T-cell (primary cell): ENCODE measurements at regions not wholly inside any gene's neighbourhood (a gene's known extent, or its start where the extent isn't known, plus 50 kb on each side); places are given as distances from the start of the nearest gene placed in this dataset.

Experiments
- ATAC-seq, 4 experiments: fragments of 200-7000 bp in 3 of 4; fragments of 150-1000 bp in 1 of 4; cut with Tn5 transposase; replicated peaks in 1 of 4; 1 replicate in 3 of 4; 2 replicates in 1 of 4; pipeline ENCODE4 v1.10.0; 2021; ENCODE audit warnings: moderate library complexity in 3 of 4, mild to moderate bottlenecking in 2 of 4, moderate number of reproducible peaks in 1 of 4
- CTCF ChIA-PET, 2 donors: fragments of 300-600 bp; sonication (Branson Sonifier 250); formaldehyde crosslinking; loops; one replicate each; lab custom pipeline; 2022; ENCODE audit warnings: antibody characterized with exemption in 2 of 2; lab: Charles Lee
- POLR2A ChIA-PET, 2 donors: fragments of 300-600 bp; sonication (Branson Sonifier 250); formaldehyde crosslinking; loops; one replicate each; lab custom pipeline; 2022; ENCODE audit warnings: antibody characterized with exemption in 2 of 2; lab: Charles Lee
- DNase-seq, 35 experiments: peaks; one replicate each; pipeline versions ENCODE4 v3.0.0 to v3.0.0-alpha.2; 2013 to 2023
- H3K27ac ChIP-seq: one replicate; pipeline ENCODE4 v1.5.1; 2013; ENCODE audit warnings: low read length
- H3K27me3 ChIP-seq, 2 experiments: replicated peaks in 1 of 2; 1 replicate in 1 of 2; 2 replicates in 1 of 2; pipeline versions ENCODE4 v1.6.1 to v1.7.0; 2013; ENCODE audit warnings: low read length in 1 of 2, mixed read lengths in 1 of 2; ENCODE audit not compliant: control insufficient read depth in 2 of 2, insufficient read depth in 2 of 2; ENCODE audit errors: extremely low read depth in 1 of 2
- H3K36me3 ChIP-seq, 2 donors: 1 replicate in 1 of 2; 2 replicates in 1 of 2; pipeline versions ENCODE4 v1.6.1 to v1.7.0; 2013; ENCODE audit warnings: low read length in 1 of 2; ENCODE audit not compliant: control insufficient read depth in 2 of 2, insufficient read depth in 1 of 2; ENCODE audit errors: extremely low read depth in 1 of 2
- H3K4me1 ChIP-seq, 2 experiments: 1 replicate in 1 of 2; 2 replicates in 1 of 2; pipeline versions ENCODE4 v1.6.1 to v1.7.0; 2013; ENCODE audit warnings: low read length in 2 of 2, mixed read lengths in 1 of 2; ENCODE audit not compliant: insufficient read depth in 2 of 2, control insufficient read depth in 1 of 2; ENCODE audit errors: extremely low read depth in 1 of 2
- H3K4me3 ChIP-seq, 2 donors: 1 replicate in 1 of 2; 2 replicates in 1 of 2; pipeline versions ENCODE4 v1.5.1 to v1.7.0; 2013; ENCODE audit warnings: mild to moderate bottlenecking in 2 of 2, low read length in 1 of 2, moderate library complexity in 1 of 2; ENCODE audit not compliant: control insufficient read depth in 1 of 2; ENCODE audit errors: extremely low read depth in 1 of 2
- H3K9me3 ChIP-seq: 2 replicates; pipeline ENCODE4 v1.7.0; 2013
- H3K27ac Mint-ChIP-seq, 2 donors: one replicate each; pipeline ENCODE4 v1.8.0; 2020 to 2021; ENCODE audit warnings: mild to moderate bottlenecking in 2 of 2, mixed read lengths in 2 of 2
- H3K27me3 Mint-ChIP-seq, 2 donors: one replicate each; pipeline ENCODE4 v1.8.0; 2021 to 2022; ENCODE audit warnings: mixed read lengths in 2 of 2
- H3K36me3 Mint-ChIP-seq: one replicate; pipeline ENCODE4 v1.8.0; 2021; ENCODE audit warnings: mixed read lengths
- H3K4me1 Mint-ChIP-seq, 3 donors: one replicate each; pipeline ENCODE4 v1.8.0; 2020 to 2022; ENCODE audit warnings: mixed read lengths in 3 of 3, mild to moderate bottlenecking in 1 of 3
- H3K4me3 Mint-ChIP-seq, 3 donors: one replicate each; pipeline ENCODE4 v1.8.0; 2020 to 2022; ENCODE audit warnings: mild to moderate bottlenecking in 3 of 3, mixed read lengths in 3 of 3, moderate library complexity in 3 of 3
- H3K9me3 Mint-ChIP-seq, 3 donors: one replicate each; pipeline ENCODE4 v1.8.0; 2020 to 2022; ENCODE audit warnings: mixed read lengths in 3 of 3
- WGBS: methylation state at CpG from one replicate; pipeline ENCODE4 v1.1.5; 2013; ENCODE audit warnings: missing lambda C conversion rate; ENCODE audit not compliant: insufficient coverage; 5-methylcytosine and 5-hydroxymethylcytosine counted together

GRCh38 chr22:25485626-25486545, 78.6 kb upstream of the GRK3 start:
- POLR2A ChIA-PET: interaction anchor here in 1 of 2 donors (0.6 kb wide), 1 partner anchor 8 kb away, joined by 3 read pairs; no protein-coding TSS in a partner anchor
- H3K4me3 ChIP-seq: no peak overlapping the region
- no peaks in the 10 kb centered on the region for H3K27me3 ChIP-seq
- H3K9me3 ChIP-seq: no peaks in the 10 kb centered on the region
- no peak overlapping the region for H3K27ac Mint-ChIP-seq
- H3K4me3 Mint-ChIP-seq: no peak overlapping the region
- H3K9me3 Mint-ChIP-seq: peaks cover 0 to 5% (median 2%) of the 10 kb centered on the region in 3 donors
- no peak overlapping the region for H3K27ac ChIP-seq
- ATAC-seq: no peak
- CTCF ChIA-PET: no interaction called here
- H3K27me3 Mint-ChIP-seq: no peaks in the 10 kb centered on the region
- no peaks in the 10 kb centered on the region for H3K4me1 Mint-ChIP-seq
- DNase-seq: no peak
- H3K4me1 ChIP-seq: no peaks in the 10 kb centered on the region
- peaks cover 0 to 22% of the 10 kb centered on the region in 2 donors for H3K36me3 ChIP-seq
- H3K36me3 Mint-ChIP-seq: peaks cover 27% of the 10 kb centered on the region
- 85% methylated on average over 5 of the region's 7 CpGs for WGBS

GRCh38 chr22:25487508-25487907, 77.0 kb upstream of the GRK3 start:
- H3K4me3 Mint-ChIP-seq: no peak overlapping the region
- H3K9me3 ChIP-seq: no peaks in the 10 kb centered on the region
- peaks cover 0 to 22% of the 10 kb centered on the region in 2 donors for H3K36me3 ChIP-seq
- H3K9me3 Mint-ChIP-seq: peaks cover 0 to 5% (median 2%) of the 10 kb centered on the region in 3 donors
- H3K27me3 Mint-ChIP-seq: no peaks in the 10 kb centered on the region
- no peaks in the 10 kb centered on the region for H3K4me1 Mint-ChIP-seq
- no peak for DNase-seq
- H3K4me1 ChIP-seq: no peaks in the 10 kb centered on the region
- ChIA-PET CTCF (no interaction called here), POLR2A (no interaction called here)
- peaks cover 16% of the 10 kb centered on the region for H3K36me3 Mint-ChIP-seq
- H3K27ac ChIP-seq: no peak overlapping the region
- no peak overlapping the region for H3K4me3 ChIP-seq
- peaks cover 0 to under 1% of the 10 kb centered on the region in 2 experiments for H3K27me3 ChIP-seq
- no peak for ATAC-seq
- H3K27ac Mint-ChIP-seq: no peak overlapping the region
- 93% methylated on average over 6 of the region's 6 CpGs for WGBS

GRCh38 chr22:25488244-25489020, 76.0 kb upstream of the GRK3 start:
- POLR2A ChIA-PET: no interaction called here
- H3K27ac Mint-ChIP-seq: no peak overlapping the region

GRCh38 chr22:25489947-25490346, 74.5 kb upstream of the GRK3 start:
- ATAC-seq: no peak
- H3K36me3 Mint-ChIP-seq: peaks cover 11% of the 10 kb centered on the region

More at GRCh38 chr22:25488244-25489020, 76.0 kb upstream of the GRK3 start:
- CTCF ChIA-PET: no interaction called here
- H3K27me3 ChIP-seq: peaks cover 0 to 9% of the 10 kb centered on the region in 2 experiments
- H3K36me3 ChIP-seq: peaks cover 0 to 22% of the 10 kb centered on the region in 2 donors
- ATAC-seq (no peak), DNase-seq (no peak)
- no peak overlapping the region for H3K4me3 ChIP-seq
- no peaks in the 10 kb centered on the region for H3K9me3 ChIP-seq
- H3K4me1 ChIP-seq: no peaks in the 10 kb centered on the region
- no CpG with 5 or more reads among the region's 3 CpGs for WGBS
- no peak overlapping the region for H3K4me3 Mint-ChIP-seq
- H3K4me1 Mint-ChIP-seq: no peaks in the 10 kb centered on the region
- H3K36me3 Mint-ChIP-seq: peaks cover 16% of the 10 kb centered on the region
- peaks cover 0 to 2% of the 10 kb centered on the region in 2 donors for H3K27me3 Mint-ChIP-seq
- H3K27ac ChIP-seq: no peak overlapping the region
- H3K9me3 Mint-ChIP-seq: peaks cover 0 to 5% (median 2%) of the 10 kb centered on the region in 3 donors

GRCh38 chr22:25490896-25491295, 73.6 kb upstream of the GRK3 start:
- H3K27ac ChIP-seq: no peak overlapping the region
- Mint-ChIP-seq H3K27me3 (peaks cover 0 to 16% of the 10 kb centered on the region in 2 donors), H3K27ac (no peak overlapping the region), H3K4me1 (no peaks in the 10 kb centered on the region), H3K36me3 (peaks cover 7% of the 10 kb centered on the region), H3K9me3 (peaks cover 0 to 5% (median 2%) of the 10 kb centered on the region in 3 donors), H3K4me3 (no peak overlapping the region)
- peaks cover 0 to 14% of the 10 kb centered on the region in 2 experiments for H3K27me3 ChIP-seq
- DNase-seq (no peak), ATAC-seq (no peak)
- H3K36me3 ChIP-seq: peaks cover 0 to 5% of the 10 kb centered on the region in 2 donors
- H3K9me3 ChIP-seq: no peaks in the 10 kb centered on the region
- POLR2A ChIA-PET: no interaction called here
- CTCF ChIA-PET: no interaction called here
- H3K4me3 ChIP-seq: no peak overlapping the region
- WGBS: 88% methylated on average over 4 of the region's 5 CpGs
- no peaks in the 10 kb centered on the region for H3K4me1 ChIP-seq

More at GRCh38 chr22:25489947-25490346, 74.5 kb upstream of the GRK3 start:
- Mint-ChIP-seq H3K27ac (no peak overlapping the region), H3K4me1 (no peaks in the 10 kb centered on the region), H3K9me3 (peaks cover 0 to 5% (median 2%) of the 10 kb centered on the region in 3 donors), H3K27me3 (peaks cover 0 to 16% of the 10 kb centered on the region in 2 donors), H3K4me3 (no peak overlapping the region)
- DNase-seq: no peak
- Histone ChIP-seq H3K27ac (no peak overlapping the region), H3K9me3 (no peaks in the 10 kb centered on the region), H3K4me1 (no peaks in the 10 kb centered on the region), H3K27me3 (peaks cover 0 to 14% of the 10 kb centered on the region in 2 experiments), H3K36me3 (peaks cover 0 to 9% of the 10 kb centered on the region in 2 donors), H3K4me3 (no peak overlapping the region)
- ChIA-PET CTCF (no interaction called here), POLR2A (no interaction called here)
- WGBS: no CpG with 5 or more reads among the region's 1 CpG

- no peak overlapping the region for H3K4me3 ChIP-seq
- Mint-ChIP-seq H3K9me3 (peaks cover 0 to 5% (median 2%) of the 10 kb centered on the region in 3 donors), H3K27me3 (peaks cover 0 to 16% of the 10 kb centered on the region in 2 donors), H3K4me3 (no peak overlapping the region), H3K36me3 (peaks cover 7% of the 10 kb centered on the region), H3K4me1 (no peaks in the 10 kb centered on the region), H3K27ac (no peak overlapping the region)
- no peak for DNase-seq
- H3K27me3 ChIP-seq: peaks cover 0 to 14% of the 10 kb centered on the region in 2 experiments
- ATAC-seq: no peak
- H3K4me1 ChIP-seq: no peaks in the 10 kb centered on the region
- no peaks in the 10 kb centered on the region for H3K9me3 ChIP-seq
- ChIA-PET POLR2A (no interaction called here), CTCF (no interaction called here)
- no peak overlapping the region for H3K27ac ChIP-seq
- peaks cover 0 to 5% of the 10 kb centered on the region in 2 donors for H3K36me3 ChIP-seq
Observed at GRCh38 chr22:25492162-25492561, 72.3 kb upstream of the GRK3 start.
